ENCODE measurements at regions not wholly inside any gene's neighbourhood (a gene's known extent, or its start where the extent isn't known, plus 50 kb on each side); places are given as distances from the start of the nearest gene placed in this dataset.

- no peaks in the 10 kb centered on the region for H3K4me1 Mint-ChIP-seq (ENCODE audit: low read depth)
- CTCF ChIA-PET, result no interaction called here
- H3K27ac Mint-ChIP-seq, result no peak overlapping the region
- H3K4me3 Mint-ChIP-seq, result no peak overlapping the region
- intact Hi-C loops (cut with micrococcal nuclease), result no loop called here
- H3K27me3 Mint-ChIP-seq (ENCODE audit: low read depth), result peaks cover 32% of the 10 kb centered on the region
- no peaks in the 10 kb centered on the region for H3K36me3 Mint-ChIP-seq (ENCODE audit: low read depth)
- H3K9me3 Mint-ChIP-seq, result no peaks in the 10 kb centered on the region
- DNase-seq, result no peak
Observed at GRCh38 chr15:29873947-29874411, 51.7 kb upstream of the TJP1 start.

GRCh38 chr15:29873264-29873663, 51.0 kb upstream of the TJP1 start:
- H3K9me3 Mint-ChIP-seq, result no peaks in the 10 kb centered on the region
- no peak overlapping the region for H3K4me3 Mint-ChIP-seq
- intact Hi-C loops (cut with micrococcal nuclease), result no loop called here
- no peak for DNase-seq
- H3K27me3 Mint-ChIP-seq (ENCODE audit: low read depth), result peaks cover 28% of the 10 kb centered on the region
- H3K36me3 Mint-ChIP-seq (ENCODE audit: low read depth), result no peaks in the 10 kb centered on the region
- CTCF ChIA-PET, result no interaction called here
- no peaks in the 10 kb centered on the region for H3K4me1 Mint-ChIP-seq (ENCODE audit: low read depth)
- H3K27ac Mint-ChIP-seq, result no peak overlapping the region

GRCh38 chr15:29872716-29873115, 50.4 kb upstream of the TJP1 start:
- peaks cover 29% of the 10 kb centered on the region for H3K27me3 Mint-ChIP-seq (ENCODE audit: low read depth)
- no peaks in the 10 kb centered on the region for H3K9me3 Mint-ChIP-seq
- DNase-seq, result no peak
- H3K27ac Mint-ChIP-seq, result no peak overlapping the region
- no peaks in the 10 kb centered on the region for H3K4me1 Mint-ChIP-seq (ENCODE audit: low read depth)
- H3K4me3 Mint-ChIP-seq, result no peak overlapping the region
- no peaks in the 10 kb centered on the region for H3K36me3 Mint-ChIP-seq (ENCODE audit: low read depth)
- CTCF ChIA-PET, result no interaction called here
- intact Hi-C loops (cut with micrococcal nuclease), result no loop called here
